Sigmoid colon (tissue), 4 donors: ENCODE measurements at regions not wholly inside any gene's neighbourhood (a gene's known extent, or its start where the extent isn't known, plus 50 kb on each side); places are given as distances from the start of the nearest gene placed in this dataset.

Source experiments
- CTCF ChIP-seq, 4 experiments: fragments of 450-650 bp in 3 of 4; fragments of 200-600 bp in 1 of 4; IDR thresholded peaks; one replicate each; pipeline ENCODE4 v1.5.1; 2016 to 2019; ENCODE audit warnings: antibody characterized with exemption in 4 of 4, mild to moderate bottlenecking in 3 of 4, moderate library complexity in 2 of 4
- EP300 ChIP-seq, 4 donors: sonication (generic); formaldehyde crosslinking; IDR thresholded peaks; one replicate each; pipeline ENCODE4 v1.6.1; 2017; ENCODE audit warnings: antibody characterized with exemption in 4 of 4
- POLR2A ChIP-seq, 2 donors: fragments of 450-650 bp; IDR thresholded peaks; one replicate each; pipeline ENCODE4 v1.6.1; 2016; ENCODE audit warnings: antibody characterized with exemption in 2 of 2, mild to moderate bottlenecking in 2 of 2, moderate library complexity in 2 of 2
- POLR2AphosphoS5 ChIP-seq, 4 donors: sonication (generic); formaldehyde crosslinking; IDR thresholded peaks; one replicate each; pipeline ENCODE4 v1.6.1; 2017; ENCODE audit warnings: antibody characterized with exemption in 4 of 4

- TF ChIP-seq CTCF (IDR thresholded peaks at IDR 0.05) (no peak), POLR2A (IDR thresholded peaks at IDR 0.05) (no peak), EP300 (IDR thresholded peaks at IDR 0.05) (no peak), POLR2AphosphoS5 (IDR thresholded peaks at IDR 0.05) (no peak)
Observed at GRCh38 chr14:106530423-106531107, 1004.2 kb downstream of the TMEM121 start.
